Lung (tissue), 11 donors: ENCODE measurements at regions not wholly inside any gene's neighbourhood (a gene's known extent, or its start where the extent isn't known, plus 50 kb on each side); places are given as distances from the start of the nearest gene placed in this dataset.

Source experiments
- ATAC-seq: fragments of 200-7000 bp; cut with Tn5 transposase; one replicate; pipeline ENCODE4 v1.9.1; 2020; ENCODE audit warnings: moderate number of reproducible peaks; ENCODE audit not compliant: insufficient read depth, low FRiP score
- DNase-seq, 3 donors: peaks; one replicate each; pipeline ENCODE4 v3.0.0-alpha.2; 2013 to 2017
- H3K27ac ChIP-seq, 2 donors: one replicate each; pipeline ENCODE4 v1.5.1; 2013; ENCODE audit warnings: mild to moderate bottlenecking in 2 of 2, moderate library complexity in 2 of 2, control low read depth in 1 of 2, inconsistent platforms in 1 of 2, low read depth in 1 of 2, low read length in 1 of 2
- H3K27me3 ChIP-seq, 3 donors: one replicate each; pipeline ENCODE4 v1.5.1; 2013; ENCODE audit warnings: low read length in 2 of 3; ENCODE audit not compliant: control insufficient read depth in 3 of 3, insufficient read depth in 3 of 3
- H3K36me3 ChIP-seq, 4 donors: one replicate each; pipeline ENCODE4 v1.5.1; 2013; ENCODE audit warnings: low read length in 4 of 4, mild to moderate bottlenecking in 1 of 4, moderate library complexity in 1 of 4; ENCODE audit not compliant: control insufficient read depth in 4 of 4, insufficient read depth in 4 of 4
- H3K4me1 ChIP-seq, 5 donors: one replicate each; pipeline ENCODE4 v1.5.1; 2013; ENCODE audit warnings: low read length in 5 of 5, mild to moderate bottlenecking in 2 of 5, moderate library complexity in 1 of 5; ENCODE audit not compliant: control insufficient read depth in 5 of 5, insufficient read depth in 5 of 5
- H3K4me3 ChIP-seq: one replicate; pipeline ENCODE4 v1.5.1; 2013; ENCODE audit warnings: mild to moderate bottlenecking, control low read depth, moderate library complexity
- H3K9ac ChIP-seq, 2 donors: one replicate each; pipeline ENCODE4 v1.5.1; 2013; ENCODE audit warnings: low read length in 2 of 2, control low read depth in 1 of 2; ENCODE audit not compliant: insufficient read depth in 1 of 2
- H3K9me3 ChIP-seq, 4 donors: one replicate each; pipeline ENCODE4 v1.5.1; 2013; ENCODE audit warnings: low read length in 3 of 4, mild to moderate bottlenecking in 1 of 4, moderate library complexity in 1 of 4; ENCODE audit not compliant: control insufficient read depth in 4 of 4, insufficient read depth in 3 of 4
- CTCF ChIP-seq: IDR thresholded peaks from 2 replicates; pipeline ENCODE4 v1.5.1; 2012; ENCODE audit warnings: mild to moderate bottlenecking; ENCODE audit errors: control extremely low read depth, extremely low read depth
- whole genome bisulfite sequencing, 2 donors: extraction: QIAGEN DNeasy Blood & Tissue Kit; methylation state at CpG; one replicate each; pipeline ENCODE4 v1.1.7; 2013; 5-methylcytosine and 5-hydroxymethylcytosine counted together
- donor health status: control.
- donor health status: control.
- donor health status: Bipolar disorder and iron deficiency.
- donor health status: healthy.
- donor health status: DM: yes; HTN: yes; CAD: no.

- TF ChIP-seq CTCF, result no peak
- no peaks in the 10 kb centered on the region for H3K27me3 ChIP-seq
- DNase-seq (no peak), ATAC-seq (no peak)
- H3K4me3 ChIP-seq, result no peak overlapping the region
- WGBS, 2 donors, result 100% methylated on average over 1 of the region's 1 CpG
- H3K9ac ChIP-seq, result no peak overlapping the region
- H3K27ac ChIP-seq, result no peak overlapping the region
- H3K36me3 ChIP-seq, result no peaks in the 10 kb centered on the region
- H3K9me3 ChIP-seq, result no peaks in the 10 kb centered on the region
- H3K4me1 ChIP-seq, result no peaks in the 10 kb centered on the region
Observed at GRCh38 chr3:23665741-23666140, 140.0 kb upstream of the UBE2E1 start.

GRCh38 chr3:23666818-23667217 is 138.9 kb upstream of the UBE2E1 start:
- peaks cover 0 to 9% (median 0%) of the 10 kb centered on the region in 3 donors for H3K27me3 ChIP-seq
- ATAC-seq (no peak), DNase-seq (no peak)
- peaks cover 0 to under 1% (median 0%) of the 10 kb centered on the region in 4 donors for H3K9me3 ChIP-seq
- WGBS, 2 donors, result 96 to 98% methylated on average over 4 of the region's 4 CpGs
- no peak overlapping the region for H3K27ac ChIP-seq
- peaks cover 0 to 3% (median 0%) of the 10 kb centered on the region in 5 donors for H3K4me1 ChIP-seq
- no peak for TF ChIP-seq CTCF
- H3K9ac ChIP-seq, result no peak overlapping the region
- no peaks in the 10 kb centered on the region for H3K36me3 ChIP-seq
- H3K4me3 ChIP-seq, result no peak overlapping the region

- Histone ChIP-seq H3K9me3 (peaks cover 0 to 2% (median 0%) of the 10 kb centered on the region in 4 donors), H3K27me3 (peaks cover 0 to 16% (median 0%) of the 10 kb centered on the region in 3 donors), H3K36me3 (no peaks in the 10 kb centered on the region), H3K4me1 (peaks cover 0 to 6% (median 0%) of the 10 kb centered on the region in 5 donors), H3K27ac (no peak overlapping the region), H3K4me3 (no peak overlapping the region), H3K9ac (no peak overlapping the region)
- no peak for TF ChIP-seq CTCF
- DNase-seq, result no peak
- ATAC-seq, result no peak
- 79 to 83% methylated on average over 6 of the region's 6 CpGs for WGBS, 2 donors
Observed at GRCh38 chr3:23667536-23668429, 138.0 kb upstream of the UBE2E1 start.
